ENCODE measurements at regions not wholly inside any gene's neighbourhood (a gene's known extent, or its start where the extent isn't known, plus 50 kb on each side); places are given as distances from the start of the nearest gene placed in this dataset.

DNA sequence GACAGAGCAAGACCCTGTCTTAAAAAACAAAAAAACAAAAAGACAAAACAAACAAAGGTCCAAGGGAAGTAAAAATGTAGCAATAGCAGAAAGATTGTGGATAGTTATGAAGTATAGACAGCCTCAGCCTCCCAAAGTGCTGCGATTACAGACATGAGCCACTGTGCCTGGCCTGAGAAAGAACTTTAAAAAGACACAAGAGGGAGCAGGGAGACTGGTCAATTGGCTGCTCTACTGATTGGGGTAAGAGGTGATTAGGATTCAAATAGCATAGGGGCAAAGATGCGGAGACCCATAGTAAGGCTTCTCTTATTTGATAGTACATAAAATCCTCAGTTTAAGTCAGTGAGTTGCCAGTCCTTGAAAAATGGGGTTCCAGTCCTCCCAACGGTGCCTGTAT lies 518.2 kb upstream of the GOT2 start:
- DNase-seq (ENCODE audit: low read depth in 1 of 2, low spot score in 1 of 2) (peak in 1 of 2 experiments; percentile 3), ATAC-seq (no peak), FAIRE-seq (no peak)
- TF ChIP-seq RAD21 (conservative IDR thresholded peaks at IDR 0.05 in 1 of 2, IDR thresholded peaks at IDR 0.05 in 1 of 2) (0 out of 5 replicates have a peak, but pooled peaks of 1 of the 2 experiments have one; percentile 5), NFE2L2 (conservative IDR thresholded peaks at IDR 0.05; ENCODE audit: low read length) (no peak)
- CTCF ChIA-PET = no interaction called here
- Histone ChIP-seq H3K4me2 (no peak overlapping the region), H3K4me1 (no peaks in the 10 kb centered on the region), H3K4me3 (no peak overlapping the region), H3K9me3 (0 out of 3 replicates have a peak, but pooled peaks cover 3% of the 10 kb centered on the region), H3K27ac (no peak overlapping the region)
- 62% methylated on average over 3 of the region's 3 CpGs for WGBS (ENCODE audit: missing lambda C conversion rate)
- POLR2A ChIA-PET = no interaction called here

DNA sequence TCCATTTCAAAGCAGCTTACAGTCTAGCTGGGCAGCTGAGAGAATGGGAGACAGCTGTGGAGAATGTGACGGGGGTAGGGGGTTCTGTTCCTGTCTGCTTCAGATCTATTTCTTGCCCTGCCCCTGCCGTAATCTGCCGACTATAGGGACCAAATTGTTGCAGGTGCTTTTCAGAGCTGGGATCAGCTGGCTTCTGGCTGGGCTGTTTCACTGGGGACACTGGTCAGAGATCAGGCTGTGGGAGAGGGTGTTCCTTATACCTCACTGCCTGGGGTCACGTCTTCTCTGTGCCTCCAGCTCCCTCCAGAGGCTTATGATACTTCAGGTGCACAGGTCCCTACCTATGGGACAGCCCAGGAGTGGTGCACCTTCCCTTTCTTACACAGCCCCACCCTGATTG lies 514.9 kb upstream of the GOT2 start:
- peak in 1 of 2 experiments; percentile 22 for DNase-seq (ENCODE audit: low read depth in 1 of 2, low spot score in 1 of 2)
- ATAC-seq = peak; percentile 50 to 65; a peak in 3 of 6 replicates
- no peak for FAIRE-seq
- no peak overlapping the region for H3K27ac ChIP-seq
- ChIA-PET POLR2A (no interaction called here), CTCF (interaction anchor here (1.1 kb wide), 1 partner anchor 41 kb away, joined by 3 read pairs; no protein-coding TSS in a partner anchor)
- H3K4me2 ChIP-seq = no peak overlapping the region
- 58% methylated on average over 4 of the region's 4 CpGs for WGBS (ENCODE audit: missing lambda C conversion rate)
- H3K4me3 ChIP-seq = no peak overlapping the region
- no peaks in the 10 kb centered on the region for H3K4me1 ChIP-seq
- H3K9me3 ChIP-seq = no peaks in the 10 kb centered on the region
- TF ChIP-seq ZSCAN20 (CRISPR knock-in tag; IDR thresholded peaks at IDR 0.05) = no peak
- peak; percentile 14 to 29; a peak in 4 of 5 replicates for TF ChIP-seq RAD21 (conservative IDR thresholded peaks at IDR 0.05 in 1 of 2, IDR thresholded peaks at IDR 0.05 in 1 of 2)
- peak; percentile 23; the same call in 1 of the 3 replicates for TF ChIP-seq SMC3 (IDR thresholded peaks at IDR 0.05)

DNA sequence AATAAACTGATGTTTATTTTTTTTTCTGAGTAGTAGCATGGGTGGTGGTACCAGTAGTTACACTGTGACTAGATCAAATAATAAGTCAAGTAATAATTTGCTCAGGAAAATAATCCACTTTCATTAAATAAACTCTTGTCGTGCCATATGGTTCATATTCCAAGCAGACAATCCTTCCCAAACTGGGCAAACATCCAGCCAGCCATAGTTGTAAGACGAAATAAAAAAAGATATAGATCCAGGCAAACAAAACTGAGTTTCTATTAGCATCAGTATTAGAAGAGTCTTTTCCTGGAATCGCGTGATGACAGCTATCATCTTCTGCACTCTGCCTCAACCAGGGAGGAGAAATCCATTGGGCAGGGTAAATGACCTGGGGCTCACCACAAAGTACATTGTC lies 508.4 kb upstream of the GOT2 start:
- H3K9me3 ChIP-seq = no peaks in the 10 kb centered on the region
- CTCF ChIA-PET = no interaction called here
- no peak overlapping the region for H3K4me3 ChIP-seq
- no peak for ATAC-seq
- H3K27ac ChIP-seq = no peak overlapping the region
- 68% methylated on average over 4 of the region's 4 CpGs for WGBS (ENCODE audit: missing lambda C conversion rate)
- POLR2A ChIA-PET = no interaction called here
- H3K4me2 ChIP-seq = no peak overlapping the region
- no peak for FAIRE-seq
- TF ChIP-seq TFCP2L1 (CRISPR knock-in tag; IDR thresholded peaks at IDR 0.05) = no peak
- TF ChIP-seq, protein P1, sequence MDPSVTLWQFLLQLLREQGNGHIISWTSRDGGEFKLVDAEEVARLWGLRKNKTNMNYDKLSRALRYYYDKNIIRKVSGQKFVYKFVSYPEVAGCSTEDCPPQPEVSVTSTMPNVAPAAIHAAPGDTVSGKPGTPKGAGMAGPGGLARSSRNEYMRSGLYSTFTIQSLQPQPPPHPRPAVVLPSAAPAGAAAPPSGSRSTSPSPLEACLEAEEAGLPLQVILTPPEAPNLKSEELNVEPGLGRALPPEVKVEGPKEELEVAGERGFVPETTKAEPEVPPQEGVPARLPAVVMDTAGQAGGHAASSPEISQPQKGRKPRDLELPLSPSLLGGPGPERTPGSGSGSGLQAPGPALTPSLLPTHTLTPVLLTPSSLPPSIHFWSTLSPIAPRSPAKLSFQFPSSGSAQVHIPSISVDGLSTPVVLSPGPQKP (IDR thresholded peaks at IDR 0.05; ENCODE audit: low read depth, low read length) = no peak
- TF ChIP-seq FOXS1 (CRISPR knock-in tag; IDR thresholded peaks at IDR 0.05) = no peak
- no peak for TF ChIP-seq CHD2 (IDR thresholded peaks at IDR 0.05; ENCODE audit: low read length, partially characterized antibody)
- TF ChIP-seq, protein P2, sequence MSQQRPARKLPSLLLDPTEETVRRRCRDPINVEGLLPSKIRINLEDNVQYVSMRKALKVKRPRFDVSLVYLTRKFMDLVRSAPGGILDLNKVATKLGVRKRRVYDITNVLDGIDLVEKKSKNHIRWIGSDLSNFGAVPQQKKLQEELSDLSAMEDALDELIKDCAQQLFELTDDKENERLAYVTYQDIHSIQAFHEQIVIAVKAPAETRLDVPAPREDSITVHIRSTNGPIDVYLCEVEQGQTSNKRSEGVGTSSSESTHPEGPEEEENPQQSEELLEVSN (IDR thresholded peaks at IDR 0.05; ENCODE audit: borderline replicate concordance, low read depth) = no peak
- TF ChIP-seq POLR2A (IDR thresholded peaks at IDR 0.05; ENCODE audit: low read length) = no peak
- TF ChIP-seq RCOR1 (IDR thresholded peaks at IDR 0.05; ENCODE audit: low read depth, low read length) = no peak
- TF ChIP-seq, protein P3, sequence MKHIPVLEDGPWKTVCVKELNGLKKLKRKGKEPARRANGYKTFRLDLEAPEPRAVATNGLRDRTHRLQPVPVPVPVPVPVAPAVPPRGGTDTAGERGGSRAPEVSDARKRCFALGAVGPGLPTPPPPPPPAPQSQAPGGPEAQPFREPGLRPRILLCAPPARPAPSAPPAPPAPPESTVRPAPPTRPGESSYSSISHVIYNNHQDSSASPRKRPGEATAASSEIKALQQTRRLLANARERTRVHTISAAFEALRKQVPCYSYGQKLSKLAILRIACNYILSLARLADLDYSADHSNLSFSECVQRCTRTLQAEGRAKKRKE (CRISPR knock-in tag; IDR thresholded peaks at IDR 0.05; ENCODE audit: low read depth) = no peak
- no peak for TF ChIP-seq EHMT2 (IDR thresholded peaks at IDR 0.05; ENCODE audit: low read depth)
- no peak for TF ChIP-seq CBX8 (IDR thresholded peaks at IDR 0.05)
- no peak for TF ChIP-seq HOXB13 (CRISPR knock-in tag; IDR thresholded peaks at IDR 0.05; ENCODE audit: low read depth)
- no peak for TF ChIP-seq ZFP36 (IDR thresholded peaks at IDR 0.05; ENCODE audit: borderline replicate concordance, partially characterized antibody)
- no peak for TF ChIP-seq SMC3 (IDR thresholded peaks at IDR 0.05)
- no peak for TF ChIP-seq NPAS2 (CRISPR knock-in tag; IDR thresholded peaks at IDR 0.05; ENCODE audit: borderline replicate concordance)
- no peak for TF ChIP-seq TP53 (CRISPR knock-in tag; IDR thresholded peaks at IDR 0.05)
- no peaks in the 10 kb centered on the region for H3K4me1 ChIP-seq
- DNase-seq (ENCODE audit: low read depth in 1 of 2, low spot score in 1 of 2) = no peak

DNA sequence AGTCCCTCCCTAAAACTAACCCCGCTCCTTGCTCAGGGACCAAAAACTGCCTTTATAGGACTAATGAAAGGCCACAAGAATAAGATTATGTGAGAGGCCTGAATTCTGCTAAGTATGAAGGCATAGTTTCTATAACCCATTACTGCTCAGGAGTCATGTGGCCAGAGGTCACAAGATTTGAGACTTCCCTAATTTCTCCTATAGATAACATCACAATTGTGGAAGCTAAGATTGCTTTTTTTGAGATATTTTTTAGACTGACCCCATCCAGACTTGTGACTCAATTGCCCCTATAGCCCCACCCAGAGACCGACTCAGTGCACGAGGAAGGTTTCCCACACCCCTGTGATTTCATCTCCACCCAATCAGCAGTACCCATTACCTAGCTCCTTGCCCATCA lies 504.1 kb upstream of the GOT2 start:
- ATAC-seq = no peak
- Histone ChIP-seq H3K27ac (no peak overlapping the region), H3K9me3 (no peaks in the 10 kb centered on the region), H3K4me3 (no peak overlapping the region), H3K4me1 (no peaks in the 10 kb centered on the region), H3K4me2 (no peak overlapping the region)
- FAIRE-seq = no peak
- no peak for DNase-seq (ENCODE audit: low read depth in 1 of 2, low spot score in 1 of 2)
- WGBS (ENCODE audit: missing lambda C conversion rate) = 85% methylated on average over 3 of the region's 3 CpGs
- CTCF ChIA-PET = no interaction called here
- POLR2A ChIA-PET = no interaction called here
- TF ChIP-seq JUNB (IDR thresholded peaks at IDR 0.05) (no peak), NFE2L2 (conservative IDR thresholded peaks at IDR 0.05; ENCODE audit: low read length) (no peak), CHD4 (IDR thresholded peaks at IDR 0.05; ENCODE audit: borderline replicate concordance) (no peak), SREBF2 (IDR thresholded peaks at IDR 0.05) (no peak), HOXB5 (CRISPR knock-in tag; IDR thresholded peaks at IDR 0.05) (no peak), FOXS1 (CRISPR knock-in tag; IDR thresholded peaks at IDR 0.05) (no peak), MYC (IDR thresholded peaks at IDR 0.05; ENCODE audit: borderline replicate concordance, low read length) (no peak), NPAS2 (CRISPR knock-in tag; IDR thresholded peaks at IDR 0.05; ENCODE audit: borderline replicate concordance) (no peak), HOXA7 (CRISPR knock-in tag; IDR thresholded peaks at IDR 0.05) (no peak), KDM1A (IDR thresholded peaks at IDR 0.05; ENCODE audit: low read depth) (no peak), CBX8 (IDR thresholded peaks at IDR 0.05) (no peak)
- TF ChIP-seq, protein P1 (IDR thresholded peaks at IDR 0.05; ENCODE audit: low read depth, low read length) = no peak
- TF ChIP-seq, protein P4, sequence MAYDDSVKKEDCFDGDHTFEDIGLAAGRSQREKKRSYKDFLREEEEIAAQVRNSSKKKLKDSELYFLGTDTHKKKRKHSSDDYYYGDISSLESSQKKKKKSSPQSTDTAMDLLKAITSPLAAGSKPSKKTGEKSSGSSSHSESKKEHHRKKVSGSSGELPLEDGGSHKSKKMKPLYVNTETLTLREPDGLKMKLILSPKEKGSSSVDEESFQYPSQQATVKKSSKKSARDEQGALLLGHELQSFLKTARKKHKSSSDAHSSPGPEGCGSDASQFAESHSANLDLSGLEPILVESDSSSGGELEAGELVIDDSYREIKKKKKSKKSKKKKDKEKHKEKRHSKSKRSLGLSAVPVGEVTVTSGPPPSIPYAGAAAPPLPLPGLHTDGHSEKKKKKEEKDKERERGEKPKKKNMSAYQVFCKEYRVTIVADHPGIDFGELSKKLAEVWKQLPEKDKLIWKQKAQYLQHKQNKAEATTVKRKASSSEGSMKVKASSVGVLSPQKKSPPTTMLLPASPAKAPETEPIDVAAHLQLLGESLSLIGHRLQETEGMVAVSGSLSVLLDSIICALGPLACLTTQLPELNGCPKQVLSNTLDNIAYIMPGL (CRISPR knock-in tag; IDR thresholded peaks at IDR 0.05; ENCODE audit: borderline replicate concordance) = no peak
